WTC11 (cell line): ENCODE measurements at regions not wholly inside any gene's neighbourhood (a gene's known extent, or its start where the extent isn't known, plus 50 kb on each side); places are given as distances from the start of the nearest gene placed in this dataset.
A peak's percentile ranks its signal among the peaks of the same experiment; 100 is the strongest.

Experiments used
- ATAC-seq: fragments of 200-7000 bp; cut with Tn5 transposase; 2 replicates; pipeline ENCODE4 v1.10.0; 2021; ENCODE audit warnings: mild to moderate bottlenecking, moderate library complexity
- CTCF ChIA-PET: fragments of 300-600 bp; sonication (Branson Sonifier 250); formaldehyde crosslinking; loops from one replicate; lab custom pipeline; 2021; ENCODE audit warnings: antibody characterized with exemption; lab: Charles Lee
- POLR2A ChIA-PET: fragments of 350-600 bp; sonication (Branson Sonifier 250); formaldehyde crosslinking; loops from one replicate; lab custom pipeline; 2021; ENCODE audit warnings: antibody characterized with exemption; lab: Charles Lee
- DNase-seq: peaks from one replicate; pipeline ENCODE4 v3.0.0; 2021; ENCODE audit warnings: low spot score
- H3K27ac Mint-ChIP-seq: 2 replicates; pipeline ENCODE4 v1.8.0; 2021; ENCODE audit warnings: mixed read lengths
- H3K27me3 Mint-ChIP-seq: 2 replicates; pipeline ENCODE4 v1.8.0; 2021; ENCODE audit warnings: low read depth, mild to moderate bottlenecking, moderate library complexity, mixed read lengths
- H3K36me3 Mint-ChIP-seq: 2 replicates; pipeline ENCODE4 v1.8.0; 2021; ENCODE audit warnings: mixed read lengths
- H3K4me1 Mint-ChIP-seq: 2 replicates; pipeline ENCODE4 v1.8.0; 2022; ENCODE audit warnings: mixed read lengths
- H3K4me3 Mint-ChIP-seq: 2 replicates; pipeline ENCODE4 v1.8.0; 2021; ENCODE audit warnings: mild to moderate bottlenecking, moderate library complexity, mixed read lengths
- H3K9me3 Mint-ChIP-seq: 2 replicates; pipeline ENCODE4 v1.8.0; 2021; ENCODE audit warnings: mixed read lengths
- E2F4 ChIP-seq: sonication (generic); formaldehyde crosslinking; IDR thresholded peaks from 2 replicates; pipeline ENCODE4 v1.8.1; 2022; ENCODE audit warnings: low read depth, mild to moderate bottlenecking, moderate library complexity, missing genetic modification reagents, borderline replicate concordance
- ELF4 ChIP-seq: sonication (generic); formaldehyde crosslinking; IDR thresholded peaks from 2 replicates; pipeline ENCODE4 v1.8.1; 2022; ENCODE audit warnings: low read depth, mild to moderate bottlenecking, moderate library complexity, missing genetic modification reagents
- EMX1 ChIP-seq: fragments of 250-450 bp; sonication (Bioruptor Pico); IDR thresholded peaks from 2 replicates; pipeline ENCODE4 v1.8.0; 2021; ENCODE audit warnings: mild to moderate bottlenecking
- ESRRA ChIP-seq: sonication (generic); formaldehyde crosslinking; IDR thresholded peaks from 2 replicates; pipeline ENCODE4 v1.8.1; 2022; ENCODE audit warnings: mild to moderate bottlenecking, missing genetic modification reagents, borderline replicate concordance
- FOXJ3 ChIP-seq: sonication (generic); formaldehyde crosslinking; IDR thresholded peaks from 2 replicates; pipeline ENCODE4 v1.9.0; 2021; ENCODE audit warnings: missing genetic modification reagents, mild to moderate bottlenecking, borderline replicate concordance
- IRF2 ChIP-seq: sonication (generic); formaldehyde crosslinking; IDR thresholded peaks from 2 replicates; pipeline ENCODE4 v1.8.0; 2022; ENCODE audit warnings: low read depth, missing genetic modification reagents, borderline replicate concordance
- NR2C2 ChIP-seq: sonication (generic); formaldehyde crosslinking; IDR thresholded peaks from 2 replicates; pipeline ENCODE4 v1.8.0; 2022; ENCODE audit warnings: mild to moderate bottlenecking, missing genetic modification reagents
- OVOL2 ChIP-seq: fragments of 250-450 bp; sonication (Bioruptor Pico); IDR thresholded peaks from 2 replicates; pipeline ENCODE4 v1.9.0; 2021; ENCODE audit warnings: mild to moderate bottlenecking, borderline replicate concordance
- SMAD3 ChIP-seq: sonication (generic); formaldehyde crosslinking; IDR thresholded peaks from 2 replicates; pipeline ENCODE4 v1.8.0; 2022; ENCODE audit warnings: missing genetic modification reagents, mild to moderate bottlenecking, borderline replicate concordance
- TEAD1 ChIP-seq: sonication (generic); formaldehyde crosslinking; IDR thresholded peaks from 2 replicates; pipeline ENCODE4 v1.8.0; 2022; ENCODE audit warnings: mild to moderate bottlenecking, missing genetic modification reagents
- ZNF671 ChIP-seq: fragments of 250-450 bp; sonication (Bioruptor Pico); IDR thresholded peaks from 2 replicates; pipeline ENCODE4 v1.8.0; 2021; ENCODE audit warnings: mild to moderate bottlenecking
- TF ChIP-seq, protein P1 (sequence below): sonication (generic); formaldehyde crosslinking; conservative IDR thresholded peaks from 2 replicates; pipeline ENCODE4 v1.8.1; 2023; ENCODE audit warnings: mild to moderate bottlenecking, low read depth, missing genetic modification reagents, moderate library complexity
- TF ChIP-seq, protein P2 (sequence below): sonication (generic); formaldehyde crosslinking; IDR thresholded peaks from 2 replicates; pipeline ENCODE4 v1.8.1; 2022; ENCODE audit warnings: missing genetic modification reagents, borderline replicate concordance
- TF ChIP-seq, protein P3 (sequence below): fragments of 250-450 bp; sonication (Bioruptor Pico); conservative IDR thresholded peaks from 2 replicates; pipeline ENCODE4 v1.9.0; 2021; ENCODE audit warnings: mild to moderate bottlenecking
- TF ChIP-seq, protein P4 (sequence below): fragments of 250-450 bp; sonication (Bioruptor Pico); IDR thresholded peaks from 2 replicates; pipeline ENCODE4 v1.8.0; 2021; ENCODE audit warnings: mild to moderate bottlenecking
- TF ChIP-seq, protein P5 (sequence below): sonication (generic); formaldehyde crosslinking; IDR thresholded peaks from 2 replicates; pipeline ENCODE4 v1.8.1; 2023; ENCODE audit warnings: mild to moderate bottlenecking, missing genetic modification reagents, moderate library complexity

GRCh38 chr4:131052646-131053045, 1956.7 kb downstream of the C4orf33 start (continued):
- TF ChIP-seq, protein P1, sequence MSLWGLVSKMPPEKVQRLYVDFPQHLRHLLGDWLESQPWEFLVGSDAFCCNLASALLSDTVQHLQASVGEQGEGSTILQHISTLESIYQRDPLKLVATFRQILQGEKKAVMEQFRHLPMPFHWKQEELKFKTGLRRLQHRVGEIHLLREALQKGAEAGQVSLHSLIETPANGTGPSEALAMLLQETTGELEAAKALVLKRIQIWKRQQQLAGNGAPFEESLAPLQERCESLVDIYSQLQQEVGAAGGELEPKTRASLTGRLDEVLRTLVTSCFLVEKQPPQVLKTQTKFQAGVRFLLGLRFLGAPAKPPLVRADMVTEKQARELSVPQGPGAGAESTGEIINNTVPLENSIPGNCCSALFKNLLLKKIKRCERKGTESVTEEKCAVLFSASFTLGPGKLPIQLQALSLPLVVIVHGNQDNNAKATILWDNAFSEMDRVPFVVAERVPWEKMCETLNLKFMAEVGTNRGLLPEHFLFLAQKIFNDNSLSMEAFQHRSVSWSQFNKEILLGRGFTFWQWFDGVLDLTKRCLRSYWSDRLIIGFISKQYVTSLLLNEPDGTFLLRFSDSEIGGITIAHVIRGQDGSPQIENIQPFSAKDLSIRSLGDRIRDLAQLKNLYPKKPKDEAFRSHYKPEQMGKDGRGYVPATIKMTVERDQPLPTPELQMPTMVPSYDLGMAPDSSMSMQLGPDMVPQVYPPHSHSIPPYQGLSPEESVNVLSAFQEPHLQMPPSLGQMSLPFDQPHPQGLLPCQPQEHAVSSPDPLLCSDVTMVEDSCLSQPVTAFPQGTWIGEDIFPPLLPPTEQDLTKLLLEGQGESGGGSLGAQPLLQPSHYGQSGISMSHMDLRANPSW (CRISPR knock-in tag), result no peak

DNA sequence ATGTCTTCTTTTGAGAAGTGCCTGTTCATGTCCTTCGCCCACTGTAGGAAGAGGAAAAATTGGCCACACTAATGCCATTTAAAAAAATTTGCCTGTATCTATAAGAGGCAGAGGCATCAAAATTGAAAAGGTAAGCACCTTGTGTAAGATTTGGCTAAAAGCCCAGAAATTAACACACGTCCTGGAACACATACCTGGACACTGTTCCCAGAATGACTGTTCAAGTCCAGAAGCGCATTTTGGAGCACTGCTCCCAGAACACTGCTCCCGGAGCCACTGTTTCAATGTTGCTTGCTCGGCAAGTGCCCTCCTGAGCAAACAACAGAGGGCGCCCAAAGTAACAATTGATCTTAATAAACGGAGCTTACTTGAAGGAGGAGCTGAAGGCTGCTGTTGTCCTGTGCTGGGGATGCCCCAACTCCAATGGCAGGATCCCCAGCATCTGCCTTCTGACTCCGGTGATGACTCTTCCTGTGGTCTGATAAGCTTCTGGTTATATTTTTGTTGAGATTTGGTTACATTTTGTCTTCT, 1958.6 kb downstream of the C4orf33 start:
- Mint-ChIP-seq H3K27ac (no peak overlapping the region), H3K36me3 (peaks cover 5% of the 10 kb centered on the region), H3K4me1 (no peaks in the 10 kb centered on the region), H3K4me3 (no peak overlapping the region), H3K27me3 (no peaks in the 10 kb centered on the region), H3K9me3 (peaks cover 17% of the 10 kb centered on the region)
- ChIA-PET CTCF (interaction anchor here (1.0 to 1.2 kb wide), 2 partner anchors 248 to 590 kb away, joined by 3 to 6 read pairs; no protein-coding TSS in a partner anchor), POLR2A (no interaction called here)
- DNase-seq, result peak; percentile 42
- ATAC-seq, result peak; percentile 91
- no peak for TF ChIP-seq OVOL2 (CRISPR knock-in tag)
- TF ChIP-seq IRF2 (CRISPR knock-in tag), result no peak
- TF ChIP-seq TEAD1 (CRISPR knock-in tag), result no peak
- TF ChIP-seq NR2C2 (CRISPR knock-in tag), result no peak
- no peak for TF ChIP-seq ZNF671
- TF ChIP-seq ESRRA (CRISPR knock-in tag), result no peak
- TF ChIP-seq E2F4 (CRISPR knock-in tag), result no peak
- no peak for TF ChIP-seq SMAD3 (CRISPR knock-in tag)
- TF ChIP-seq, protein P2, sequence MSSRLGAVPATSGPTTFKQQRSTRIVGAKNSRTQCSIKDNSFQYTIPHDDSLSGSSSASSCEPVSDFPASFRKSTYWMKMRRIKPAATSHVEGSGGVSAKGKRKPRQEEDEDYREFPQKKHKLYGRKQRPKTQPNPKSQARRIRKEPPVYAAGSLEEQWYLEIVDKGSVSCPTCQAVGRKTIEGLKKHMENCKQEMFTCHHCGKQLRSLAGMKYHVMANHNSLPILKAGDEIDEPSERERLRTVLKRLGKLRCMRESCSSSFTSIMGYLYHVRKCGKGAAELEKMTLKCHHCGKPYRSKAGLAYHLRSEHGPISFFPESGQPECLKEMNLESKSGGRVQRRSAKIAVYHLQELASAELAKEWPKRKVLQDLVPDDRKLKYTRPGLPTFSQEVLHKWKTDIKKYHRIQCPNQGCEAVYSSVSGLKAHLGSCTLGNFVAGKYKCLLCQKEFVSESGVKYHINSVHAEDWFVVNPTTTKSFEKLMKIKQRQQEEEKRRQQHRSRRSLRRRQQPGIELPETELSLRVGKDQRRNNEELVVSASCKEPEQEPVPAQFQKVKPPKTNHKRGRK (CRISPR knock-in tag), result no peak
- TF ChIP-seq EMX1 (CRISPR knock-in tag), result no peak
- TF ChIP-seq ELF4 (CRISPR knock-in tag), result no peak
- TF ChIP-seq, protein P3, sequence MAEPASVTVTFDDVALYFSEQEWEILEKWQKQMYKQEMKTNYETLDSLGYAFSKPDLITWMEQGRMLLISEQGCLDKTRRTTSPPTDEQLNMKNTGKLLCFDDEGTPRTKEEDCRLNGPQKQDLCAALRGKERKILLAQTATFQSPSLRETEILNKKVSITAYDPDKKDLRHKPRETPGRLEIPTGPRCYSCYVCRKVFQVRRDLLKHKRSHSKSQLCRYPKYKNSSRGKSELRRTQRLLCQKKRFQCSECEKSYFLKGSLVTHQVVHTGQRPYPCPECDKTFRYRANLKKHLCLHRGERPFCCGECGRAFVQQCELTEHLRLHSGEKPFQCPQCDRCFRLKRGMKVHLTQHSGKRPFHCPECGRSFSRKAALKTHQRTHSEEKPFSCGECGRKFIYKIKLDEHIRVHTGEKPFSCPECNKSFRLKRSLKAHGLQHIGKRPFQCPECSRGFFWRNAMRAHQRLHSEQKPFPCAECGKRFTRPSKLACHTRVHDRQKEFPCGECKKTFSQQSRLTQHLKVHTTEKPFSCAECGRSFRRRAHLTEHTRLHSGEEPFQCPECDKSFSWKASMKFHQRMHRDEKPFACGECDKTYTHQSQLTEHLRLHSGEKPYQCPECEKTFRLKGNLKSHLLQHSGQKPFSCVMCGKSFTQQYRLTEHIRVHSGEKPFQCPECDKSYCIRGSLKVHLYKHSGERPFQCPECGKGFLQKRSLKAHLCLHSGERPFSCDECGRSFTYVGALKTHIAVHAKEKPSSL (CRISPR knock-in tag), result no peak
- no peak for TF ChIP-seq FOXJ3 (CRISPR knock-in tag)
- TF ChIP-seq, protein P4, sequence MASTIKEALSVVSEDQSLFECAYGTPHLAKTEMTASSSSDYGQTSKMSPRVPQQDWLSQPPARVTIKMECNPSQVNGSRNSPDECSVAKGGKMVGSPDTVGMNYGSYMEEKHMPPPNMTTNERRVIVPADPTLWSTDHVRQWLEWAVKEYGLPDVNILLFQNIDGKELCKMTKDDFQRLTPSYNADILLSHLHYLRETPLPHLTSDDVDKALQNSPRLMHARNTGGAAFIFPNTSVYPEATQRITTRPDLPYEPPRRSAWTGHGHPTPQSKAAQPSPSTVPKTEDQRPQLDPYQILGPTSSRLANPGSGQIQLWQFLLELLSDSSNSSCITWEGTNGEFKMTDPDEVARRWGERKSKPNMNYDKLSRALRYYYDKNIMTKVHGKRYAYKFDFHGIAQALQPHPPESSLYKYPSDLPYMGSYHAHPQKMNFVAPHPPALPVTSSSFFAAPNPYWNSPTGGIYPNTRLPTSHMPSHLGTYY (CRISPR knock-in tag), result no peak
- TF ChIP-seq, protein P5, sequence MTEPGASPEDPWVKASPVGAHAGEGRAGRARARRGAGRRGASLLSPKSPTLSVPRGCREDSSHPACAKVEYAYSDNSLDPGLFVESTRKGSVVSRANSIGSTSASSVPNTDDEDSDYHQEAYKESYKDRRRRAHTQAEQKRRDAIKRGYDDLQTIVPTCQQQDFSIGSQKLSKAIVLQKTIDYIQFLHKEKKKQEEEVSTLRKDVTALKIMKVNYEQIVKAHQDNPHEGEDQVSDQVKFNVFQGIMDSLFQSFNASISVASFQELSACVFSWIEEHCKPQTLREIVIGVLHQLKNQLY (CRISPR knock-in tag), result no peak
- TF ChIP-seq, all 79 proteins: peak for 0
